ENCODE measurements at regions not wholly inside any gene's neighbourhood (a gene's known extent, or its start where the extent isn't known, plus 50 kb on each side); places are given as distances from the start of the nearest gene placed in this dataset.
"Not testable (repeated sequence)": the region's sequence is repeated elsewhere in the genome, so short reads cannot be mapped to it uniquely, and the experiment has no call there.

GRCh38 chr10:114749510-114749909 lies 72.1 kb upstream of the FHIP2A start:
- no peak for DNase-seq
- Mint-ChIP-seq H3K27me3 (ENCODE audit: insufficient read depth) (no peaks in the 10 kb centered on the region), H3K4me1 (ENCODE audit: low read depth) (peaks cover 43% of the 10 kb centered on the region), H3K27ac (no peak overlapping the region), H3K9me3 (no peaks in the 10 kb centered on the region; the same call in 1 of the 2 replicates), H3K36me3 (ENCODE audit: low read depth) (no peaks in the 10 kb centered on the region), H3K4me3 (no peak overlapping the region)
- no peak for TF ChIP-seq CTCF (IDR thresholded peaks at IDR 0.05)

DNA sequence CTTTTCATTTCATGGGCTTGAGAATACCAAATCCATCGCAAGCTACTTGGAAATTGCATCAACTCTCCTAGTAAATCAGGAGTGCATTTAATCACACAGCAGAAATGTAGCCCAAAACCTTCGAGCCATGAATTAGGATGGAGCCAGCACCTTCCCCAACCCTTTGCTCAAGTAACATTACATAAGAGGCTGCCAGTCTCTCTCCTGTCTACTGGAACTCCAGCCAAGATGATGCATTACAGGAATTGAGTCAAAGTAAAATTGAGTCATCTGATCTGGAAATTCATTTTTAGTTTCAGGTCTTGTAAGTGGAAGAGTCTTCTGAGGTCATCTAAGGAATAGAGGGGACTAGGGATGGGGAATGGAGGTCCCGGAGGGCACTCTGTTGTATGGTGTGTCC lies 69.7 kb upstream of the FHIP2A start:
- no peaks in the 10 kb centered on the region for H3K9me3 Mint-ChIP-seq
- TF ChIP-seq CTCF (IDR thresholded peaks at IDR 0.05), result no peak
- DNase-seq, result peak; percentile 71
- peaks cover 55% of the 10 kb centered on the region for H3K4me1 Mint-ChIP-seq (ENCODE audit: low read depth)
- peak overlapping the region; percentile 73 for H3K27ac Mint-ChIP-seq
- H3K36me3 Mint-ChIP-seq (ENCODE audit: low read depth), result no peaks in the 10 kb centered on the region
- no peaks in the 10 kb centered on the region for H3K27me3 Mint-ChIP-seq (ENCODE audit: insufficient read depth)
- peak overlapping the region; percentile 6 for H3K4me3 Mint-ChIP-seq

- Mint-ChIP-seq H3K27ac (peak overlapping the region; percentile 68), H3K4me1 (ENCODE audit: low read depth) (peaks cover 55% of the 10 kb centered on the region)
- not testable (repeated sequence) for H3K27me3 Mint-ChIP-seq (ENCODE audit: insufficient read depth); H3K4me3 Mint-ChIP-seq; DNase-seq; H3K36me3 Mint-ChIP-seq (ENCODE audit: low read depth); H3K9me3 Mint-ChIP-seq
These were observed 69.0 kb upstream of the FHIP2A start for GRCh38 chr10:114752570-114752969.

- H3K36me3 Mint-ChIP-seq (ENCODE audit: low read depth), result no peaks in the 10 kb centered on the region
- H3K4me1 Mint-ChIP-seq (ENCODE audit: low read depth), result peaks cover 55% of the 10 kb centered on the region
- peak; percentile 85 for DNase-seq
- peak; percentile 63 for TF ChIP-seq CTCF (IDR thresholded peaks at IDR 0.05)
- H3K4me3 Mint-ChIP-seq, result peak overlapping the region; percentile 24
- no peaks in the 10 kb centered on the region for H3K9me3 Mint-ChIP-seq
- H3K27me3 Mint-ChIP-seq (ENCODE audit: insufficient read depth), result no peaks in the 10 kb centered on the region
- H3K27ac Mint-ChIP-seq, result peak overlapping the region; percentile 68
These were observed 68.5 kb upstream of the FHIP2A start for GRCh38 chr10:114753126-114753525.

DNA sequence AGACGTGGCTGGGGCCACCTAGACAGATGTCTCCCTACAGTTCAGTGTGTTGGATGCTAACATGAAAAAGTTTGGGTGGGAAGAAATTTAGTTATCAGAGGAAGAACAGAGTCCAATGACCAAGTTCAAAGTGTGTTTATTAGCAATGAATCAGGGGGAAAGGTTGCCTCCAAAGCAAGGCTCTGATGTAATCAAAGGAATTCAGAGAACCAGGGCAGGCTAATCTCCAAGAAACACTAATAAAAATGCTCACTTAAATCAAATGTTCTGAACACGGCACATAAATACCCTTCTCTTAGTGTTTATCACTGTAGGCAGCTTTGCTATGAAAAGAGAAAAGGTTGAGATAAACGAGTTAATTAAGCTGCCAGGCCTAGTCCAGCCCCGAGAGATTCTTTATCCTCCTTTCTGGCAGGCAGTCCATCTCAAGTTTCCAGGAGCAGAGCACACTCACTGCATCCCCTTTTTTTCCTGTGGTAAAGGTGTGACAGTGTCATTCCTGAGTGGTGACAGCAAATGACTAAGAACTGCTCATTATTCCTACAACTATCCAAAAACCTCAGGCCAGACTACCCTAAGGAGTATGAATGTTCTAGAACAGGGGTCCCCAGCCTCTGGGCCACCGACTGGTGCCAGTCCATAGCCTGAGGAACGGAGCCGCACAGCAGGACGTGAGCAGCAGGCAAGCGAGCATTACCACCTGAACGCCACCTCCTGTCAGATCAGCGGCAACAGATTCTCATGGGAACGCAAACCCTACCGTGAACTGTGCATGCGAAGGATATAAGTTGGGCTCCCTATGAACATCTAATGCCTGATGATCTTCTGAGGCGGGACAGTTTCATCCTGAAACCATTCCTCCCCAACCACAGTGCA lies 66.9 kb upstream of the FHIP2A start:
- Mint-ChIP-seq H3K27me3 (ENCODE audit: insufficient read depth) (no peaks in the 10 kb centered on the region), H3K4me1 (ENCODE audit: low read depth) (peaks cover 47% of the 10 kb centered on the region), H3K9me3 (no peaks in the 10 kb centered on the region), H3K27ac (peak overlapping the region; percentile 87), H3K36me3 (ENCODE audit: low read depth) (no peaks in the 10 kb centered on the region), H3K4me3 (peak overlapping the region; percentile 63)
- peak; percentile 73 for DNase-seq
- no peak for TF ChIP-seq CTCF (IDR thresholded peaks at IDR 0.05)

DNA sequence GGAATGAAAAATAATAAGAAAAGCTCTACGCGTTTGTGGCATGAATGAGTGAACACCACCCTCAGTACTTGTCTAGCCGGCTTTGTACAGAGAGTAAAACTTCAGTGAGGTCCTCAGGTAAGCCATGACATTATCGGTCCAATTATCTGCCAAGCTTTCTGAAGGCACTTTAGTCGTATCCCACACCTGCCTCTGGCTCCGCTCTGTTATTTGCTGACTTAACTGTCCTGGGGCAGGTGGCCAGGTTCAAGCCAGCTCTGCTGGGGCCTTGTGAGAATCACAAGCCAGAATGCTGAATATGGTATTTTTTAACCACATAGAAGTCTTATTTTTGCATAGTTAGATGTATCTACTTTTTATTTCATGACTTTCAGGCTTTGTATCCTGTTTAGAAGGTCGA lies 66.0 kb upstream of the FHIP2A start:
- Mint-ChIP-seq H3K27ac (no peak overlapping the region), H3K4me1 (ENCODE audit: low read depth) (peaks cover 44% of the 10 kb centered on the region), H3K27me3 (ENCODE audit: insufficient read depth) (no peaks in the 10 kb centered on the region), H3K4me3 (no peak overlapping the region), H3K36me3 (ENCODE audit: low read depth) (no peaks in the 10 kb centered on the region), H3K9me3 (no peaks in the 10 kb centered on the region)
- no peak for TF ChIP-seq CTCF (IDR thresholded peaks at IDR 0.05)
- no peak for DNase-seq
